Ectodermal cell (in vitro differentiated cells): ENCODE measurements at regions not wholly inside any gene's neighbourhood (a gene's known extent, or its start where the extent isn't known, plus 50 kb on each side); places are given as distances from the start of the nearest gene placed in this dataset.

Experiments used
- H3K27ac ChIP-seq: 2 replicates; pipeline ENCODE4 v1.7.0; 2013; ENCODE audit warnings: mild to moderate bottlenecking, low read depth, low read length; ENCODE audit not compliant: insufficient read depth, poor library complexity, severe bottlenecking
- H3K27me3 ChIP-seq: 2 replicates; pipeline ENCODE4 v1.7.0; 2013; ENCODE audit warnings: mild to moderate bottlenecking, low read length; ENCODE audit not compliant: insufficient read depth, control insufficient read depth, poor library complexity, severe bottlenecking
- H3K36me3 ChIP-seq: one replicate; pipeline ENCODE4 v1.7.0; 2013; ENCODE audit warnings: low read length; ENCODE audit not compliant: control insufficient read depth, insufficient read depth
- H3K4me1 ChIP-seq: one replicate; pipeline ENCODE4 v1.7.0; 2013; ENCODE audit warnings: low read length; ENCODE audit not compliant: control insufficient read depth, insufficient read depth
- H3K4me3 ChIP-seq: 2 replicates; pipeline ENCODE4 v1.7.0; 2013; ENCODE audit warnings: low read depth, low read length, control low read depth; ENCODE audit not compliant: insufficient read depth
- H3K9me3 ChIP-seq: 2 replicates; pipeline ENCODE4 v1.7.0; 2013; ENCODE audit warnings: mild to moderate bottlenecking, low read length, moderate library complexity; ENCODE audit not compliant: control insufficient read depth
- WGBS, 2 experiments: methylation state at CpG; one replicate each; pipeline ENCODE4 v1.1.7; 2013; ENCODE audit warnings: missing lambda C conversion rate in 2 of 2; 5-methylcytosine and 5-hydroxymethylcytosine counted together

GRCh38 chr21:26332867-26333266, 162.3 kb upstream of the APP start:
- Histone ChIP-seq H3K9me3 (no peaks in the 10 kb centered on the region), H3K4me3 (no peak overlapping the region), H3K4me1 (no peaks in the 10 kb centered on the region), H3K27ac (no peak overlapping the region), H3K36me3 (no peaks in the 10 kb centered on the region), H3K27me3 (no peaks in the 10 kb centered on the region)
- WGBS, 2 experiments = 92 to 95% methylated on average over 4 of the region's 4 CpGs

GRCh38 chr21:26331205-26331980, 160.8 kb upstream of the APP start:
- no peak overlapping the region for H3K27ac ChIP-seq
- no peaks in the 10 kb centered on the region for H3K36me3 ChIP-seq
- H3K4me3 ChIP-seq = no peak overlapping the region
- no peaks in the 10 kb centered on the region for H3K4me1 ChIP-seq
- H3K27me3 ChIP-seq = no peaks in the 10 kb centered on the region
- H3K9me3 ChIP-seq = no peaks in the 10 kb centered on the region
- 88% methylated on average over 1 of the region's 1 CpG for WGBS, 2 experiments

GRCh38 chr21:26320596-26320995, 150.0 kb upstream of the APP start:
- Histone ChIP-seq H3K36me3 (no peaks in the 10 kb centered on the region), H3K27ac (no peak overlapping the region), H3K9me3 (no peaks in the 10 kb centered on the region), H3K27me3 (no peaks in the 10 kb centered on the region), H3K4me3 (no peak overlapping the region), H3K4me1 (no peaks in the 10 kb centered on the region)
- WGBS, 2 experiments = 87 to 88% methylated on average over 3 of the region's 3 CpGs

- WGBS, 2 experiments = 85 to 89% methylated on average over 2 of the region's 2 CpGs
- no peaks in the 10 kb centered on the region for H3K4me1 ChIP-seq
- H3K9me3 ChIP-seq = no peaks in the 10 kb centered on the region
- H3K4me3 ChIP-seq = no peak overlapping the region
- no peaks in the 10 kb centered on the region for H3K36me3 ChIP-seq
- no peaks in the 10 kb centered on the region for H3K27me3 ChIP-seq
- H3K27ac ChIP-seq = no peak overlapping the region
Observed at GRCh38 chr21:26307640-26308039, 137.1 kb upstream of the APP start.

- Histone ChIP-seq H3K36me3 (no peaks in the 10 kb centered on the region), H3K9me3 (no peaks in the 10 kb centered on the region), H3K4me3 (no peak overlapping the region), H3K27me3 (no peaks in the 10 kb centered on the region), H3K27ac (no peak overlapping the region), H3K4me1 (no peaks in the 10 kb centered on the region)
Observed at GRCh38 chr21:26297851-26298250, 127.3 kb upstream of the APP start.

- Histone ChIP-seq H3K9me3 (no peaks in the 10 kb centered on the region), H3K27ac (no peak overlapping the region), H3K36me3 (no peaks in the 10 kb centered on the region), H3K27me3 (no peaks in the 10 kb centered on the region), H3K4me3 (no peak overlapping the region), H3K4me1 (no peaks in the 10 kb centered on the region)
- 90 to 100% methylated on average over 2 to 3 of the region's 3 CpGs for WGBS, 2 experiments
Observed at GRCh38 chr21:26293141-26293946, 122.8 kb upstream of the APP start.

GRCh38 chr21:26288026-26288425, 117.5 kb upstream of the APP start:
- no peaks in the 10 kb centered on the region for H3K27me3 ChIP-seq
- H3K4me3 ChIP-seq = no peak overlapping the region
- no peaks in the 10 kb centered on the region for H3K9me3 ChIP-seq
- no peaks in the 10 kb centered on the region for H3K36me3 ChIP-seq
- 93 to 100% methylated on average over 1 of the region's 1 CpG for WGBS, 2 experiments
- H3K27ac ChIP-seq = no peak overlapping the region
- no peaks in the 10 kb centered on the region for H3K4me1 ChIP-seq

- H3K9me3 ChIP-seq = no peaks in the 10 kb centered on the region
- WGBS, 2 experiments = 93 to 96% methylated on average over 1 of the region's 1 CpG
Observed at GRCh38 chr21:26284531-26284930, 114.0 kb upstream of the APP start.

GRCh38 chr21:26282058-26282457, 111.5 kb upstream of the APP start:
- Histone ChIP-seq H3K27me3 (no peaks in the 10 kb centered on the region), H3K27ac (no peak overlapping the region), H3K4me3 (no peak overlapping the region), H3K9me3 (no peaks in the 10 kb centered on the region), H3K4me1 (peaks cover 3% of the 10 kb centered on the region), H3K36me3 (no peaks in the 10 kb centered on the region)
- 11 to 13% methylated on average over 3 to 4 of the region's 4 CpGs for WGBS, 2 experiments

More at GRCh38 chr21:26284531-26284930, 114.0 kb upstream of the APP start:
- Histone ChIP-seq H3K27ac (no peak overlapping the region), H3K27me3 (no peaks in the 10 kb centered on the region), H3K36me3 (no peaks in the 10 kb centered on the region), H3K4me1 (peaks cover 3% of the 10 kb centered on the region), H3K4me3 (no peak overlapping the region)

- Histone ChIP-seq H3K27me3 (no peaks in the 10 kb centered on the region), H3K36me3 (no peaks in the 10 kb centered on the region), H3K9me3 (no peaks in the 10 kb centered on the region), H3K4me1 (peaks cover 3% of the 10 kb centered on the region), H3K27ac (no peak overlapping the region), H3K4me3 (no peak overlapping the region)
- 90% methylated on average over 2 of the region's 2 CpGs for WGBS, 2 experiments
Observed at GRCh38 chr21:26281506-26281905, 110.9 kb upstream of the APP start.
